ENCODE measurements at regions not wholly inside any gene's neighbourhood (a gene's known extent, or its start where the extent isn't known, plus 50 kb on each side); places are given as distances from the start of the nearest gene placed in this dataset.

DNA sequence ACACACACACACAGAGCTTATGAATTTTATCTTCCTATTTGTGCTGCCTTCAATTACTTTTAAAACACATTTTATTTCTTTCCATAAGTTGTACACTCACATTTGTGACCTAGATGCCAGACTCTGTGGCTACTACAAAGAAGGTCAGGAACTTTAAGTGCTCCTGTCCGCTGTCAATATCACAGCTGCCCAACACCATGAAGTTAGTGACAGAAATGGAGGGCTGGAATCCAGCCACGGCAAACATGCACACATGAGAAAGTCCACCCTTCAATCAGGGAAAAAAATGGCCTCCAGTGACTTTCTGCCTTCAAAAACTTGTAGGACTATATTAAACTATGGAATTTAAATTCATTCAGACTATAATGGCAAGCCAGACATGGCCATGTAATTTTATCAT is 334.4 kb upstream of the FSTL5 start:
- TF ChIP-seq, protein P1, sequence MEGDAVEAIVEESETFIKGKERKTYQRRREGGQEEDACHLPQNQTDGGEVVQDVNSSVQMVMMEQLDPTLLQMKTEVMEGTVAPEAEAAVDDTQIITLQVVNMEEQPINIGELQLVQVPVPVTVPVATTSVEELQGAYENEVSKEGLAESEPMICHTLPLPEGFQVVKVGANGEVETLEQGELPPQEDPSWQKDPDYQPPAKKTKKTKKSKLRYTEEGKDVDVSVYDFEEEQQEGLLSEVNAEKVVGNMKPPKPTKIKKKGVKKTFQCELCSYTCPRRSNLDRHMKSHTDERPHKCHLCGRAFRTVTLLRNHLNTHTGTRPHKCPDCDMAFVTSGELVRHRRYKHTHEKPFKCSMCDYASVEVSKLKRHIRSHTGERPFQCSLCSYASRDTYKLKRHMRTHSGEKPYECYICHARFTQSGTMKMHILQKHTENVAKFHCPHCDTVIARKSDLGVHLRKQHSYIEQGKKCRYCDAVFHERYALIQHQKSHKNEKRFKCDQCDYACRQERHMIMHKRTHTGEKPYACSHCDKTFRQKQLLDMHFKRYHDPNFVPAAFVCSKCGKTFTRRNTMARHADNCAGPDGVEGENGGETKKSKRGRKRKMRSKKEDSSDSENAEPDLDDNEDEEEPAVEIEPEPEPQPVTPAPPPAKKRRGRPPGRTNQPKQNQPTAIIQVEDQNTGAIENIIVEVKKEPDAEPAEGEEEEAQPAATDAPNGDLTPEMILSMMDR (IDR thresholded peaks at IDR 0.05; ENCODE audit: low read length) = no peak
- no peak for TF ChIP-seq EZH2 (optimal IDR thresholded peaks at IDR 0.05; ENCODE audit: low read depth, low read length)
- TF ChIP-seq EZH2phosphoT487 (IDR thresholded peaks at IDR 0.05; ENCODE audit: low read length) = no peak
